WERI-Rb-1 (cell line): ENCODE measurements at regions not wholly inside any gene's neighbourhood (a gene's known extent, or its start where the extent isn't known, plus 50 kb on each side); places are given as distances from the start of the nearest gene placed in this dataset.

Experiments used
- DNase-seq: peaks from one replicate; pipeline ENCODE4 v3.0.0-alpha.2; 2020
- H3K27ac ChIP-seq: fragments of 250-450 bp; sonication (Bioruptor Pico); 2 replicates; pipeline ENCODE4 v1.5.1; 2020; ENCODE audit warnings: mild to moderate bottlenecking, moderate library complexity
- H3K27me3 ChIP-seq: fragments of 250-450 bp; sonication (Bioruptor Pico); 2 replicates; pipeline ENCODE4 v1.5.1; 2021; ENCODE audit warnings: mild to moderate bottlenecking, low read depth, moderate library complexity; ENCODE audit not compliant: insufficient read depth, severe bottlenecking
- H3K36me3 ChIP-seq: fragments of 250-450 bp; sonication (Bioruptor Pico); 2 replicates; pipeline ENCODE4 v1.5.1; 2020; ENCODE audit warnings: mild to moderate bottlenecking, moderate library complexity
- H3K4me3 ChIP-seq: 2 replicates; pipeline ENCODE4 v1.5.1; 2011; ENCODE audit warnings: low read depth, mild to moderate bottlenecking, control low read depth, low read length
- H3K9me3 ChIP-seq: fragments of 250-450 bp; sonication (Bioruptor Pico); 2 replicates; pipeline ENCODE4 v1.5.1; 2021; ENCODE audit warnings: mild to moderate bottlenecking, moderate library complexity; ENCODE audit not compliant: severe bottlenecking
- CTCF ChIP-seq: IDR thresholded peaks from 2 replicates; pipeline ENCODE4 v1.5.1; 2011; ENCODE audit warnings: low read depth, mild to moderate bottlenecking, control low read depth, inconsistent platforms, low read length

GRCh38 chr18:76051396-76052226 lies 443.4 kb downstream of the ZNF516 start:
- TF ChIP-seq CTCF = no peak
- Histone ChIP-seq H3K27ac (no peak overlapping the region), H3K27me3 (no peaks in the 10 kb centered on the region), H3K36me3 (no peaks in the 10 kb centered on the region), H3K9me3 (peaks cover 3% of the 10 kb centered on the region), H3K4me3 (no peak overlapping the region)
- DNase-seq = no peak

- TF ChIP-seq CTCF = no peak
- Histone ChIP-seq H3K4me3 (no peak overlapping the region), H3K9me3 (peaks cover 3% of the 10 kb centered on the region), H3K27ac (no peak overlapping the region), H3K27me3 (no peaks in the 10 kb centered on the region), H3K36me3 (no peaks in the 10 kb centered on the region)
- DNase-seq = no peak
Measured at GRCh38 chr18:76046221-76046620, 448.8 kb downstream of the ZNF516 start.

GRCh38 chr18:76042511-76042910 lies 452.5 kb downstream of the ZNF516 start:
- no peak overlapping the region for H3K27ac ChIP-seq
- no peak overlapping the region for H3K4me3 ChIP-seq
- no peak for DNase-seq
- H3K36me3 ChIP-seq = no peaks in the 10 kb centered on the region
- TF ChIP-seq CTCF = no peak
- no peaks in the 10 kb centered on the region for H3K27me3 ChIP-seq
- H3K9me3 ChIP-seq = no peaks in the 10 kb centered on the region

GRCh38 chr18:76018210-76018609 lies 476.8 kb downstream of the ZNF516 start:
- Histone ChIP-seq H3K27me3 (no peaks in the 10 kb centered on the region), H3K9me3 (no peaks in the 10 kb centered on the region), H3K27ac (no peak overlapping the region), H3K36me3 (no peaks in the 10 kb centered on the region), H3K4me3 (no peak overlapping the region)
- DNase-seq = no peak
- TF ChIP-seq CTCF = no peak

GRCh38 chr18:76013057-76013456 lies 482.0 kb downstream of the ZNF516 start:
- H3K27me3 ChIP-seq = no peaks in the 10 kb centered on the region
- H3K4me3 ChIP-seq = no peak overlapping the region
- no peak for TF ChIP-seq CTCF
- no peaks in the 10 kb centered on the region for H3K36me3 ChIP-seq
- no peak for DNase-seq
- no peak overlapping the region for H3K27ac ChIP-seq
- H3K9me3 ChIP-seq = no peaks in the 10 kb centered on the region
